Suprapubic skin (tissue), 4 donors: ENCODE measurements at regions not wholly inside any gene's neighbourhood (a gene's known extent, or its start where the extent isn't known, plus 50 kb on each side); places are given as distances from the start of the nearest gene placed in this dataset.

Experiments
- DNase-seq, 2 donors: peaks; one replicate each; pipeline ENCODE4 v3.0.0-alpha.2; 2019; ENCODE audit warnings: low spot score in 2 of 2
- H3K27ac ChIP-seq: fragments of 200-600 bp; sonication (generic); one replicate; pipeline ENCODE4 v1.5.1; 2019
- H3K27me3 ChIP-seq: fragments of 200-600 bp; sonication (generic); one replicate; pipeline ENCODE4 v1.5.1; 2019
- H3K36me3 ChIP-seq: fragments of 200-600 bp; sonication (generic); one replicate; pipeline ENCODE4 v1.5.1; 2019
- H3K4me1 ChIP-seq: fragments of 200-600 bp; sonication (generic); one replicate; pipeline ENCODE4 v1.5.1; 2019
- H3K4me3 ChIP-seq: fragments of 200-600 bp; sonication (generic); one replicate; pipeline ENCODE4 v1.5.1; 2019; ENCODE audit warnings: mild to moderate bottlenecking
- H3K9me3 ChIP-seq: fragments of 200-600 bp; sonication (generic); one replicate; pipeline ENCODE4 v1.5.1; 2019
- EP300 ChIP-seq: sonication (generic); formaldehyde crosslinking; IDR thresholded peaks from one replicate; pipeline ENCODE4 v1.6.1; 2017; ENCODE audit warnings: antibody characterized with exemption
- POLR2A ChIP-seq, 2 donors: fragments of 450-650 bp; IDR thresholded peaks; one replicate each; pipeline ENCODE4 v1.6.1; 2017; ENCODE audit warnings: antibody characterized with exemption in 2 of 2, mild to moderate bottlenecking in 2 of 2, moderate library complexity in 2 of 2
- POLR2AphosphoS5 ChIP-seq, 3 donors: sonication (generic); formaldehyde crosslinking; IDR thresholded peaks; one replicate each; pipeline ENCODE4 v1.6.1; 2017; ENCODE audit warnings: antibody characterized with exemption in 3 of 3
- WGBS: methylation state at CpG from one replicate; pipeline ENCODE4 v1.1.5; 2018; 5-methylcytosine and 5-hydroxymethylcytosine counted together
- TF ChIP-seq, protein P1 (sequence below), 2 donors: fragments of 200-600 bp in 1 of 2; fragments of 450-650 bp in 1 of 2; sonication (generic) in 1 of 2; IDR thresholded peaks; one replicate each; pipeline ENCODE4 v1.5.1; 2016 to 2019; ENCODE audit warnings: antibody characterized with exemption in 2 of 2, mild to moderate bottlenecking in 1 of 2, moderate library complexity in 1 of 2

DNA sequence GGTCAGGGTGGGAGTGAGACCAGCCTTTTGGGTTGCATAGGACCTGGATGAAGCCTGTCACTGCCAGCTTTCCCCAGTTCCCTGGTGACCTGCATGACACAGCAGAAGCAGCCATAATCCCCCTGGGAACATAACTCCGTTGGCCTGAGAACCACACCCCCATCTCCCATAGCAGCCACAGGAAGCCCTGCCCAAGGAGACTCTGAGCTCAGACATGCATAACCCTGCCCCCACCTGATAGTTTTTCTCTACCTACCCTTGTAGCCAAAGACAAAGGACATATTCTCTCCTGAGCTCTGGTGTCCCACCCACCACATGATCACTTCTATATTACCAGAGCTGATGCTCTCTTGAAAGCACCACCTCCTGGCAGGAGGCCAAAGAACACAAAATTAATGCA lies 413.5 kb upstream of the HTR2A start:
- Histone ChIP-seq H3K4me1 (no peaks in the 10 kb centered on the region), H3K4me3 (no peak overlapping the region), H3K9me3 (no peaks in the 10 kb centered on the region), H3K27me3 (no peaks in the 10 kb centered on the region), H3K36me3 (no peaks in the 10 kb centered on the region), H3K27ac (no peak overlapping the region)
- no peak for DNase-seq
- WGBS: 86% methylated on average over 1 of the region's 1 CpG
- TF ChIP-seq POLR2A (IDR thresholded peaks at IDR 0.05) (no peak), EP300 (no peak), POLR2AphosphoS5 (IDR thresholded peaks at IDR 0.05) (no peak)
- TF ChIP-seq, protein P1, sequence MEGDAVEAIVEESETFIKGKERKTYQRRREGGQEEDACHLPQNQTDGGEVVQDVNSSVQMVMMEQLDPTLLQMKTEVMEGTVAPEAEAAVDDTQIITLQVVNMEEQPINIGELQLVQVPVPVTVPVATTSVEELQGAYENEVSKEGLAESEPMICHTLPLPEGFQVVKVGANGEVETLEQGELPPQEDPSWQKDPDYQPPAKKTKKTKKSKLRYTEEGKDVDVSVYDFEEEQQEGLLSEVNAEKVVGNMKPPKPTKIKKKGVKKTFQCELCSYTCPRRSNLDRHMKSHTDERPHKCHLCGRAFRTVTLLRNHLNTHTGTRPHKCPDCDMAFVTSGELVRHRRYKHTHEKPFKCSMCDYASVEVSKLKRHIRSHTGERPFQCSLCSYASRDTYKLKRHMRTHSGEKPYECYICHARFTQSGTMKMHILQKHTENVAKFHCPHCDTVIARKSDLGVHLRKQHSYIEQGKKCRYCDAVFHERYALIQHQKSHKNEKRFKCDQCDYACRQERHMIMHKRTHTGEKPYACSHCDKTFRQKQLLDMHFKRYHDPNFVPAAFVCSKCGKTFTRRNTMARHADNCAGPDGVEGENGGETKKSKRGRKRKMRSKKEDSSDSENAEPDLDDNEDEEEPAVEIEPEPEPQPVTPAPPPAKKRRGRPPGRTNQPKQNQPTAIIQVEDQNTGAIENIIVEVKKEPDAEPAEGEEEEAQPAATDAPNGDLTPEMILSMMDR (IDR thresholded peaks at IDR 0.05): no peak

DNA sequence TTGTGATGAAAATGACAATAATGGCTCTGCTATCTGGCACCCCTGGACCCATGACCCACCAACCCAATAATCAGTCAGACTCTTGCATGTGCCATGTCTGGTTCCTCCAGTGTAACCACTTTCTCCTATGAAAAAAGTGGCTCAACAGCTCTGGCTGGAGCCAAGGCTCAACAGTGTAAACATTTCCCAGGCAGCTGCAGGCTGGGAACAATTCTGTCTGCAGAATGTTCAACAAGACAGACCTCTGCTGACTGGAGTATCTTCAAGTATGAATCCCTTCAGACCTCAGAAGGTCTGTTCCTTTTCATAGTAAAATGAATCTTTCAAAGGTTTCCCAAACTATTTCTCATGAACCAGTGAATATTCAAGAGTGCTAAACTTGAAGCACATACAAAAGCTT lies 410.1 kb upstream of the HTR2A start:
- Histone ChIP-seq H3K27me3 (no peaks in the 10 kb centered on the region), H3K36me3 (no peaks in the 10 kb centered on the region), H3K4me3 (no peak overlapping the region), H3K27ac (no peak overlapping the region), H3K9me3 (no peaks in the 10 kb centered on the region), H3K4me1 (no peaks in the 10 kb centered on the region)
- TF ChIP-seq POLR2AphosphoS5 (IDR thresholded peaks at IDR 0.05) (no peak), EP300 (no peak), POLR2A (IDR thresholded peaks at IDR 0.05) (no peak)
- TF ChIP-seq, protein P1 (IDR thresholded peaks at IDR 0.05): no peak
- DNase-seq: no peak

DNA sequence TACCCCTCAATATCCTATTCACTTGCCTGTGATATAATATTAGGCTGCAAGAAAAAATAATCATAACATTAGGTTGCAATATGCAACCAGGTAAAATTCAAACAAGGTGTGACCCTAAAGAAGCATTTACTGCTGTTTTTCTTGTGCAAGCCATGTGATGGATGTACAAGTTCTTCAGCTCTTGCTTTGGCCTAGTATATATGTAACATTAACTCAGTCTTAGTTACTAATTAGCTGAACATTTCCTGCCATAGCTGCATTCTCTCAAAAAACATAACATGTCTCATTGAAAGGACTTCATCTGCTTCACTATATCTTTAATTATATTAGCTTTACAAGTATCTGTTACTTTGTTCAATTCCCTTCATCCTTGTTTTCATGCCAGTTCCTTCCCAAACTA lies 406.8 kb upstream of the HTR2A start:
- Histone ChIP-seq H3K36me3 (no peaks in the 10 kb centered on the region), H3K9me3 (no peaks in the 10 kb centered on the region), H3K4me3 (no peak overlapping the region), H3K27ac (no peak overlapping the region), H3K4me1 (no peaks in the 10 kb centered on the region), H3K27me3 (no peaks in the 10 kb centered on the region)
- TF ChIP-seq EP300: no peak
- no peak for TF ChIP-seq POLR2AphosphoS5 (IDR thresholded peaks at IDR 0.05)
- TF ChIP-seq POLR2A (IDR thresholded peaks at IDR 0.05): no peak
- TF ChIP-seq, protein P1 (IDR thresholded peaks at IDR 0.05): no peak
- DNase-seq: no peak

DNA sequence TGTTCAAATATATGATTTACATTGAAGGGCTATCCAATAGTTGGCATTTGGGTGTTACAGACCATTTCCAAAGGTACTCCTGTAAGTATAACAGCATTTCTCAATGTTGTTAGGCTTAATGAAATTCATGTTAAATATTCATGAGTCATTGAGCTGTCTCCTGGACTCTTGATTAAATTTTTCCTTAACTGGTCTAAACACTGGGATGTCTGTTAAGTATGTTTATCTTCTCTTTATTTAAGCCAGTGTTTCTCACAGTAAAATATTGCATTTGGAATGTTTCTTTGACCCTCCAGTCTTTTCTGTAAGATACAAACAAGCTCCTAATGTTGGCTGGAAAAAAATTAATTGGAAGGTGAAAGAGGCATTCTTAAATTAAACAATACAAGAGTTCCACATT lies 402.5 kb upstream of the HTR2A start:
- Histone ChIP-seq H3K4me3 (no peak overlapping the region), H3K4me1 (no peaks in the 10 kb centered on the region), H3K27me3 (no peaks in the 10 kb centered on the region), H3K27ac (no peak overlapping the region), H3K36me3 (no peaks in the 10 kb centered on the region), H3K9me3 (no peaks in the 10 kb centered on the region)
- DNase-seq: no peak
- TF ChIP-seq EP300 (no peak), POLR2A (IDR thresholded peaks at IDR 0.05) (no peak), POLR2AphosphoS5 (IDR thresholded peaks at IDR 0.05) (no peak)
- TF ChIP-seq, protein P1 (IDR thresholded peaks at IDR 0.05): no peak

DNA sequence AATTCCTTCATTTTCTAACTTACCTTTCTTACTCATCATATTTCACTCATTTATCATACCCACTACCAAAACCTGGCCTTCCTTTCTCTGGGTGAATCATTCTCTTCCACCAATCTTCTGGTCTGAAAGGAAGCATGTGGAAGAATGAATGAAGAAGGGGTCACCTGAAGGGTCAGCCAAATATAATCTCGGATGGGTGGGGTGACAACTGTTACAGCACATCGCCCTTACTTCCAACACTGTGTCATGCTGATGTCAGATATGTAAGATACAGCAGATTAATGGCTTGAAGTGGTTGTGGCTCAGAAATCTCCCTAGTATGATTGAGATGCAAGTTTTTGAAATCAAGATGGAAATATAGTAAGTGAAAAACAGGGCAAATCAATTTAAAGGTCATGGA lies 401.7 kb upstream of the HTR2A start:
- Histone ChIP-seq H3K27ac (no peak overlapping the region), H3K4me3 (no peak overlapping the region), H3K36me3 (no peaks in the 10 kb centered on the region), H3K27me3 (no peaks in the 10 kb centered on the region), H3K4me1 (no peaks in the 10 kb centered on the region), H3K9me3 (no peaks in the 10 kb centered on the region)
- 55% methylated on average over 2 of the region's 2 CpGs for WGBS
- DNase-seq: no peak
- TF ChIP-seq POLR2A (IDR thresholded peaks at IDR 0.05) (no peak), EP300 (no peak), POLR2AphosphoS5 (IDR thresholded peaks at IDR 0.05) (no peak)
- TF ChIP-seq, protein P1 (IDR thresholded peaks at IDR 0.05): no peak
